ENCODE measurements at regions not wholly inside any gene's neighbourhood (a gene's known extent, or its start where the extent isn't known, plus 50 kb on each side); places are given as distances from the start of the nearest gene placed in this dataset.
"Not testable (repeated sequence)": the region's sequence is repeated elsewhere in the genome, so short reads cannot be mapped to it uniquely, and the experiment has no call there.

DNA sequence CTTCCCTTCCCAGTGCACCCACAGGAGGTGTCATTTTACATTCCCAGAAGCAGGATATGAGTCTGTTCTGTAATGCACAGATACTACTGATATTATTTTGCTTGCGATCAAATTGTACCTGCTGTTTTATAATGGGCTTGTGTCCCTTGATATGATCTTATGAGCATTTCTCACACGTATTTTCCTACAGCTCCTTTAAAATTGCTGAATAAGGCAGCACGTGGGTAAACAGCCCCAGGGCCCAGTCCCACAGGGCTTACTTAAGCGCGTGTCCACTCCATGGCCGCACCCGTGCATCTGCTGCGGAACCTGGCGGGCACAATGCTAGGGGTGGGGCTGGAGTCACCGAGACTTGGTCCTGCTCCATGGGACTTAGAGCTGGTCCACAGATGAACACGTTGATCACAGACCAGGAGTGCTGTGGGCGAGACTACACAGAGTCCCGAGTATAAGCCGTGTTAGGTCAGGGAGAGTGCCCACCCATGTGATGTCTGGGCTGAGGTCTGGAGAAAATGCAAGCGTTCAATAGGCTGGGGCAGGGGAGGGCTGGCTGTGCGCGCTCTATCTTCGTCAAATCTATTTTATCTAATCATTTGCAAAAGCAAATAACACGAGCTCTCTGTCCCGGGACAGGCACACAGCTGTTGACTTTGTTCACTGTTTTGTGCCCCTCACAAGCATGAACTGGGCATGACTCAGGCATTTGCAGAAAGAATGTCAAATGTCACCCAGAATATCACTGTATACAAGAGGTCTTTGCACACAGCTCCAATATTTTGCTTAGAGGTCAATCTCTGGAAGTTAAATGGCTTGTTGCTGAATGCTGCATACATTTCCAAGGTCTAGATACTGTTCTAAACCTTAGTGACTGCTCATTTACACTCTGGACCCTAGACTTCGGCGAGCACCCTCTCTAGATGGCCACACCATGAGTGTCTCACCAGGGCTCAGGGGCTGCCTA is 119.3 kb downstream of the CRYAA start:
- DNase-seq (ENCODE audit: low spot score): no peak

DNA sequence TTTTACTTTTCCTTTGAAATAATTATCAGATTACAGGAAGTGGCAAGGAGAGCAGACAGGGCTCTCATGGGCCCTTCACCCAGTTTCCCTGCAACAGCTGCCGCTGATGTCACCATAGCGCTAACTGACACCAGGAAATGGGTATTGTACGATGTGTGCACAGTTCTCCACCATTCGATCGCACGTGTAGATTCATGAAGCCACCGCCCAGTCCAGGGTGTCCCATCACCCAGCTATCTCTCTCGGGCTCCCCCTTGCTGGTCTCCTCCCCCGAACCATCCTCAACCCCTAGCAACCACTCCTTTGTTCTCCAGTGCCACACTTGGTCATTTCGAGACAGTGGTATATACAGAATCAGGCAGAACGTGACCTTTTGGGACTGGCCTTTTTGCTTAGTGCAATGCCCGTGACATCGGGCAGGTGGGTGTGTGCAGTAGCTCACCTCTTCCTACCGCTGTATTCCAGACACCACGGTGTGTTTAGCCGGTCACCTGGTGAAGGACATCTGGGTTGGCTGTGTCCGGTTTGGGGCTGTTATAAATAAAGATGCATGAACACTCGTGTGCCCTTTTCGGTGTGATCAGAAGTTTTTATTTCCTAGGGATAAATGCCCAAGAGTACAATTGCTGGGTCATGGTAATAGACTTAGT is 118.4 kb downstream of the CRYAA start:
- no peak for DNase-seq (ENCODE audit: low spot score)

DNA sequence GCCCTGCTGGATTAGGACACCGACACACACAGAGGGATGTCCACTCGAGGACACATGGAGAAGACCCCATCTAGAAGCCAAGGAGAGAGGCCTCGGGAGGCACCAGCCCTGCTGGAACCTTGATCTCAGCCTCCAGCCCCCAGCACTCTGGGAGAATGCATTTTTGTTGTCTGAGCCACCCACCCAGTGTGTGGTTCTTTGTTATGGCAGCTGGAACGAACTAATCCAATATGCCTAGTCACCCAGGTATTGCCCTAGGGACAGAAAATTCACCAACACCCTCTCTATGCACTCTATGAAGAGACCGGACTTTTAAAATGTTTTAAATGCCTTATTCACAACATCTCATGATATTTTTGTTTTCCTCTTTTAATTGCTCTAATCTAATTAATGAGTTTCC is 117.4 kb downstream of the CRYAA start:
- no peak for DNase-seq (ENCODE audit: low spot score)

DNA sequence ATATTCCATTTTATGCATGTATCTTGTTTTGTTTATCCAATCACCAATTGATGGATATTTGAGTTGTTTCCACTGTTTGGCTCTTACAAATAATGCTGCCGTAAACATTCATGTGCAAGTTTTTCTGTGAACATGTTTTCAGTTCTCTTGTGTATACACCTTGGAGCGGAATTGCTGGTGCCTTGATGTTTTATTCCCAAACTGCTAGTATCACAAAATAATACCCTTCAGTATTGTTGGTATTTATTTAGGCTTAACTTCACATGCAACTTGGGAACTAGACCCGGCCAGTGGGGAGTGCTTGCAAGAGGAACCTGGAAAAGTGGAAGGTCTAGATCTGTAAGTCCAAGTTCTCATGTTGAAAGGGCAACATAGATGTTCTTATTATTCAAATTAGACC is 115.9 kb downstream of the CRYAA start:
- DNase-seq (ENCODE audit: low spot score): no peak

DNA sequence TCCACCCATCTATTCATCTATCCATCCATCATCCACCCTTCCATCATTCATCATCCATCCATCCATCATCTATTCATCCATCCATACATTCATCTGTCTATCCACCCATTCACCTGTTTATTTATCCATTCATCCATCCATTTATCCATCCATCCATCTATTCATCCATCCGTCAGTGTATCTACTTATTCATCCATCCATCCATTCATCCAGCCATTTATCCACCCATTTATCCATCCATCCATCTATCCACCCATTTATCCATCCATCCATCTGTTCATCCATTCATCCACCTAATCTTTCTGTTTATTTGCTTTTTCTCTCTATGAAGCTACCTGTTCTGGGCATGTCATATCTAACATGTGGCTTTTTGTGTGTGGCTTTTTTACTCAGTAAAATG is 115.4 kb downstream of the CRYAA start:
- no peak for DNase-seq (ENCODE audit: low spot score)

DNA sequence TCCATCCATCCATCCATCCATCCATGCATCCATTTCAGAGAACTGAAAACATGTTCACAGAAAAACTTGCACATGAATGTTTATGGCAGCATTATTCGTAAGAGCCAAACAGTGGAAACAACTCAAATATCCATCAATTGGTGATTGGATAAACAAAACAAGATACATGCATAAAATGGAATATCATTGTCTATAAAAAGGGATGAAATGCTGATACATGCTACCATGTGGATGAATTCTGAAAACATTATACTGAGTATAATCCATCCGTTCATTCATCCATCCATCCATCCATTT is 115.1 kb downstream of the CRYAA start:
- not testable (repeated sequence) for DNase-seq (ENCODE audit: low spot score)

DNA sequence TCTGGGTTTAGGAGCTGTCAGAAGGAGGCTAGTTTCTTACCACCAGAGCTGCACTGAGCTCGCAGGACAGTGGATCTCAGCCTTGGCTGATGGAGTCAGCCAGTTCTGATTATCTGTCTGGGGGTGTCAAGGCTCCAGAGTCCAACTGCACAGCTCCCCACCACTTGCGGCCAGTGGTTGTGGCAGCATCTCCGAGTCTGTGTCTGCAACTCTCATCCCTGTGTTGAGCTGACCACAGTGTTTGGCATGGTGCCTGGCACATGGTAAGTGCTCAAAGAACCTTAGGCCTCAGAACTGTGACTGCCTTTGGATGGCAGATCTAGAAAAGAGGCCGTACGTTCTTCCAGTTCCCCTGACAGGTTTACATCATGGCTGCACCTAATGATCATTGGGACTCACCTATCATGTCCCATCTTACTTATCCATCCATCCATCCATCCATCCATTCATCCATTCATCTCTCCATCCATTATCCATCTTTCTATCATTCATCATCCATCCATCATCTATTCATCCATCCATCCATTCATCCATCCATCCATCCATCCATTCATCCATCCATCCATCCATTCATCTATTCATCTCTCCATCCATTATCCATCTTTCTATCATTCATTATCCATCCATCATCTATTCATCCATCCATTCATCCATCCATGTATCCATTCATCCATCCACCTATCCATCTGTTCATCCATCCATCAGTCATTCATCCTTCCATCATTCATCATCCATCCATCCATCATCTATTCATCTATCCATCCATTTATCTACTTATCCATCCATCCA is 114.5 kb downstream of the CRYAA start:
- DNase-seq (ENCODE audit: low spot score): no peak

DNA sequence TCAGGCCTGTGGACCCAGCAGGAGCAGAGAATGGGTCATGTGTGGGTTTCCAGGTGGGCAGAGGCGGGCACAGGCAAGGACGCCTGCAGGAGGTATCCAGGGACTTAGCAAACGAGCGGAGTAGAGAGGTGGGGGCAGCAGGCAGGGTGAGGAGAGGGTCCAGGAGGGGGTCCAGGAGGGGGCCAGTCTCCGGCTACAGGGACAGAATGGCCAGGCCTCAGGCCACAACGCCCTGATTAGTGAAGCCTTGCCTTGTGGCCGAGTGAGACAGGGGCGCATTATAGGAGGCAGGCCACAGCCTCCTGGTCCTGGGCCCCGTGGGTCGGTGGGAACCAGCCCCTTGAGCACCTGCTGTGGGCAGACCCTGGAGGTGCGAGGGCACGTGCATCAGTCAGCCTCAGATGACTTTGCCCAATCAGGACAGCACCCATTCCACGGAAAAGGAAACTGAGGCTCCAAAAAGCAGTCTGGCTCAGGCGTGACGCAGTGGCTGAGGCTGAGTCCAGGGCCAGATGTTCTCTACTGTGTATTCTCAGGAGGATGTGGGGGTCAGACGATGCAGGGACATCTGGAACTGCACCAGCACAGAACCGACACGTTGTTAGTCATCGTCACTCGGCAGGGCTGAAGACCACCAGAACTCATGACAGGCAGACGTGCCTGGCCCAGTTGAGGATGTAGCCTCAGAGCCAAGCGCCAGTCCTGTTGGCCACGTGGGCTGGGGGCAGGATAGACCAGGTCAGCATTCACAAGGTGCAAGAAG is 113.7 kb downstream of the CRYAA start:
- DNase-seq (ENCODE audit: low spot score): no peak

DNA sequence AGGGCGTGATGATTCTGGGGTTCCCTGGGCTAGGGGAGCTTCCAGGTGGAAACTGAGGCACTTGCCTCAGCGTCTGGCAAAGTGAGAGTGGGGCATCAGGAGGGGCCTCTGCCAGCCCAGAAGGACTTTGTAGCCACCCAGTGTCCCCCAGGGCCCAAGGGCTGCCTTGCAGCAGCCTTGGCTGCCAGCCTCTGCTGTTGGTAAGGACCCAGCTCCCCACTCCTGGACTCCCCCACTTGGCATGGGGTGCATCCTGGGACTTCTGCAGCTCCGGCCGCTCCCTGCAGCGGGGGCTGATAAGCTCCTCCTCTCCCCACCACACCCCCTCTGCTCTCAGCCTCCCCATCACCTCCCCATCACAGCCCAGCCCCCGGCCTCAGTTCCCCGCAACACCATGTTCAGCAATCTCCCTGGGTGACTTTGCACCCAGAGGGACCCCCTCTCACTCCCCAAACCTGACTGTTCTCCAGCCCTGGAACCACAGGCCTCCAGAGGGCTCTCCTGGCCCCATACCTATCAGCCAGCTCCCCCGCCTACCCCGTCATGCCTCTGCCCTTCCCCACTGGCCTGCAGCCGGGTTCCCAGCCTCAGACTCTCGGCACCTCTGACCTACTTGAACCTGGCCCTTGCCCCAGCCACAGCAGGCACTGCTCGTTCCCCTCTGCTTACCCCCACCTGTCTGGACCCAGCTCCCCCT is 113.0 kb downstream of the CRYAA start:
- DNase-seq (ENCODE audit: low spot score): no peak

DNA sequence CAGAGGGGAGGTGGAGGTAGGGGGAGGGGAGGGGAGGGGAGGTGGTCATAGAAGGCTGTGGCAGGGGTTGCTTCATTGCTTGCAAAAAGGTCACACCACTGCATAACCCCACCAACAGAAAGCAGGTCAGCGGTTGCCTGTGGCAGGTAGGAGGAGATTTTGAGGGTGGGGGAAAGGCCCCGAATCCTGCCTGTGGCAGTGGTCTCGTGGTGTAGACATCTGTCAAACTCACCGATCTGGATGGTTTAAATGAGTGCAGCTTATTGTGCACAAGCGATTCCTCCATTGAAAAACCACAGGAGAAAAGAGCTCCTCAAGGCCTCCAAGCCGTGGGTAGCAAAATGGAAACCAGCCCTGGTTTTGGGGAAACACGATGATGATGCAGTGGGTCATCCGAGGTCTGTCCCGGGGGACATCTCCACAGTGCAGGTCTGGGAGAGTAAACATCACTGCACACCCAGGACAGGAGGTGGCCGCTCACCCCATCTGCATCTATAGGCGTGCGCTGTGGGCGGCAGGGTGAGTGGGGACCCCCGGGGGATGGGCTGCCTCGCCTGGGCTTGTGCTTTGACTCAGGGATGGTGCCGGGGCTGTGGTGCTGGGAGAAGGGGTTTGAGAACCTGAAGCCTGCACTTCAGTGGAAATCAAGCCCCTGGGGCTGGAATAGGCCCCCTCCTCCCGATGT is 112.3 kb downstream of the CRYAA start:
- no peak for DNase-seq (ENCODE audit: low spot score)

DNA sequence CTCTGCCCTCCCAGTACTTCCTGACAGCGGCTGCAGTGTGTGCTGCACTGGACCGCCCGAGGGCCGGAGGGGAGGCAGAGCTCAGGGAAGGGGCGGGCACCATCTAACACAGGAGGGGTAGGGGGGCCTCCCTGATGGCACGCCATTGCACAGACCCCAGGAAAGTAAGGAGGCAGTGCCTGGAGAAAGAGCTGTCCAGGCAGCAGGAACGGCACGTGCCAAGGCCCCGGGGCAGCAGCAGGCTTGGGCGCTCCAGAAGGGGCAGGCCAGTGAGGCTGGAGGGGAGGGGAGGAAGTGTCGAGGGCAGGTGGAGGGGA is 110.7 kb downstream of the CRYAA start:
- DNase-seq (ENCODE audit: low spot score): no peak

DNA sequence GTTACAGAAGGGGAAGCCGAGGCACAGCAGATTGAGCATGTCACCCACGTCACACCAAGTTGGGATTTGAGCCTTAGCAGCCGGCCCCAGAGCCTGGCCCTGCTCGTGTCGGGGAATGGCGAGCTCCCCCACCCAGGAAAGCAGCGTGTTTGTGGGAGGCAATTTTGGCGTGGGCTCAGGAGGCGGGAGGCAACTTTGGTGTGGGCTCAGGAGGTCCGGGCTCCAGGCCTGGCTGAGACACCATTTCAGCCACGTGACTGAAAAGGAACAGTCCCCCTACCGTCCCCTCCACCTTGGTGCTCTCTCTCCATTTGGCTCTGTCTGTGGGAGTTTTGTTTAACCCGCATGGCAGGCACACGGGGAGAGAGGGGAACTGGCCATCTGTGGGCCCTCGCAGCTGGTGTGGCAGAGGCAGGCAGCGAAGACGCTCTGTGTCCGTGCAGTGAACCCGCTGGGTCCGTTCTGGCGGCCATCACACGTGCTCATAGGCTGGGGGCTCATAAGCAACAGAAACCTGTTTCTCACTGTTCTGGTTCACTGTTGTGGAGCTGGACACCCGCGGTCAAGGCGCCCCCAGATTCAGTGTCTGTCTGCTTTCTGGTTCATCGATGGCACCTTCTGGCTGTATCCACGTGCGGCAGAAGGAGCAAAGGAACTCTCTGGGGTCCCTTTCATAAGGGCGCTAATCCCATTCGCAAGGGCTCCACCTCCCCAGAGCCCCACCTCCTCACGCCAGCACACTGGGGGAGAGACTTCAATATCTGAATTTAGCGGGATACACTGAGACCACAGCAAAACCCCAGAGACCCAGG is 110.2 kb downstream of the CRYAA start:
- DNase-seq (ENCODE audit: low spot score): no peak

DNA sequence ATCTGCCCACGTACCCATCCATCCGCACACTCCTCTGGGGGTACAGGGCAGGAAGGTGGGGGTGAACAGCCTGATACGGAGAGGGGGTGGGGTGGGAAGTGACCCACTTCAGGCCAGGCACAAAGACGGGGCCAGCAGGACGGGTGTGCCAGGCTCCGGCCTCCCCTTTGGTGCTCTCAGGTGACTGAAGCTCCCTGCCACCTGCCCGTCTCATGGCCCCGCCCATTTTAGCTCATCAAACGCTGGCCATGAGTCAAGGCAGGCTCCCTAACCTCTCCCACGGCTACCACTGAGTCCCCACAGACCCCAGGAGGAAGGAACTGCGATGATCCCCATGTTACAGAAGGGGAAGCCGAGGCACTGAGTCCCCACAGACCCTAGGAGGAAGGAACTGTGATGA is 109.6 kb downstream of the CRYAA start:
- DNase-seq (ENCODE audit: low spot score): no peak

DNA sequence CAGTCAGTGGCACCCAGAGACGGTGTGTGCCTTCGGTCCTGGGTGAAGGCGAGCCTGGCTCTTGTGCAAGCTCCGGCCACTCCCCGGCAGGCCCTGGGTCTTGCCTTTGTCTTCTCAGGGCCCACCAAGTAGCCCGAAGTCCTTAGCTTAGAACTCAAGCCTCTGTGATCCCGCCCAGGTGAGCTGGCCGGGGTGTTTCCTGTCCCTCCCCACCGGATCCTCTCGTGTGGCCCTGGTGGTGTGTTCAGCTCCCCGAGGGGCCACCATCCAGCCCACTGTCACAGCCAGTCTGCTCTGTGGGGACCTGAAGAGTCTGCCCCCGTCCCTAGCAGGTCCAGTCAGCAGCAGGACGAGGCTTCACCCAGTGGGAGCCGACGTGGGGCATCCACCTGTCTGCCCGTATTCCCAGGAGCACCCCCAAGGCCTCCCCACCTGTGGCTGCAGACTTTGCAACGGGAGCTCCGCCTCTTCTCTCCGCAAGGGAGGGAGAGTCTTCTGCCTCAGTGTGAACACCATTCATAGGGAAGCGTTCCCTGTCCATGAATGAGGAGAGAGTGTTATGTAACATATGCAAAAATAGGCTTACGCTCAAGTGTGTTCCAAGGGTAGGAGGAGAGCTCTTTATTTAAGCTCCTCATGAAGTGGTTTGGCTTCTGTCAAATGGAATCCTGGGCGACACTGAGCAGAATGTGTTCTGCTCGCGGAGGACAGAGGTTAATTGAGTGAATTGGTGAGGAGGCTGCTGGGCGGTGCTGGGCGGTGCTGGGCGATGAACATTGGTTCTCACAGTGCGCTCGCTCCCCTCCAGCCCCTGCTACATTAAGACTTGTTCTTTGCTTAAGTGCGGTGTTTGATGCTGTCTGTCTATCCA is 108.9 kb downstream of the CRYAA start:
- no peak for DNase-seq (ENCODE audit: low spot score)

DNA sequence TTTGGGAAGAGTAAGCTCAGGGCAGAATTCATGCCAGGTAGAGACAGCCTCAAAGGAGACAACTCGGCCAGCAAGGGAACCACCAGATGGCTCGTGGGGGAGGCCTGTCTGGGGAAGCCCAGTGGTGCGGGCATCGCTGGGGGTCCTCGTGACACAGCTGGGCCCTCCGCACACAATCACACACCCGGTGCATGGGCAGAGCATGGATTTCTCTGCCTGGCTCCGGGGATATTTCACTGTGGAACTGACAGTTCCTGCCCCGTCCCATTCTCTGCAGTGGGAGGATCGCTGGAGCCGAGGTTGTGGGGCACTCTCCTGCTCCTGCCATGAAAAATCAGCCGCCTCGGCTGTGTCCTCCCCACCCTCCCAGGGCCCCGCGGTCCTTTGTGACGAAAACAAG is 108.0 kb downstream of the CRYAA start:
- DNase-seq (ENCODE audit: low spot score): no peak

DNA sequence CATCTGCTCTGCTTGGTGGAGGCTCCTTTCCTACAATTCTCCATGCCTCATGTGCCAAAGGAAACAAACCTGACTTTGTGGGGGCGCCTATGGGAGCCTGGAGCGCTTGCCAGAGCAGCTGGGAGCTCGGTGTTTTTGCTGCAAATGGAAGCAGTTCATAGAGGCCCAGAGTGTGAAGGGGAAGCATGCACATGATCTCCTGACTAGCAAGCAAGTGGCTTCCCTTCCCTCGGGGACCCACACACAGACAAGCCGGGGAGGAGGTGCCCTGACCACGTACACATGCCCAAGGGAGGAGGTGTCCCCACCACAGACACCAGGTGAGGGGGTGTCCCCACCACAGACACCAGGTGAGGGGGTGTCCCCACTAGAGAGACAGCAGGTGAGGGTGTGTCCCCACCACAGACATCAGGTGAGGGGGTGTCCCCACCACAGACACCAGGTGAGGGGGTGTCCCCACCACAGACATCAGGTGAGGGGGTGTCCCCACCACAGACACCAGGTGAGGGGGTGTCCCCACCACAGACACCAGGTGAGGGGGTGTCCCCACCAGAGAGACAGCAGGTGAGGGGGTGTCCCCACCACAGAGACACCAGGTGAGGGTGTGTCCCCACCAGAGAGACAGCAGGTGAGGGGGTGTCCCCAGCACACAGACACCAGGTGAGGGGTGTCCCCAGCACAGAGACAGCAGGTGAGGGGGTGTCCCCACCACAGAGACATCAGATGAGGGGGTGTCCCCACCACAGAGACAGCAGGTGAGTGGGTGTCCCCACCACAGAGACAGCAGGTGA is 106.8 kb downstream of the CRYAA start:
- no peak for DNase-seq (ENCODE audit: low spot score)

DNA sequence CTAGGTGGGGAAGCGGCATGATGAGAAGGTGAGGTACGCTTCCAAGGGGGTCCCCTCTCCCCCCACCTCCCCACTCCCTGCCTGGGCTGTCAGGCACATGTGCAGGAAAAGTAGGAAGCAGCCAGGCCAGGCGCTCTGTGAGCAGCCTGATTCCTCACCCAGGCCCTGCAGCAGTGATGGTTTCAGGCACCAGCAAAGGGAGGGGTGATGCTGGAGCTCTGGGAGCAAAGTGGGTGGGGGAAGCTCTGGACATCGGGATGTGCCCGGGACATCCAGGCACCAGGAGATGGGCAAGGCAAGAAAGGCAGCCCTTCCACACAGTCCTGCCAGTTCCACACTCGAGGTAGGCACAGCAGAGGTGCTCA is 106.1 kb downstream of the CRYAA start:
- DNase-seq (ENCODE audit: low spot score): no peak

All from activated CD4-positive, alpha-beta T cell treated with anti-CD3 and anti-CD28 coated beads, Interleukin-2, Interleukin-4, amounts not matched to agents 100 ng/mL and 50 ng/mL, durations not matched to agents 16 hours and 8 hours (primary cell).